GM10266 (cell line): ENCODE measurements at regions not wholly inside any gene's neighbourhood (a gene's known extent, or its start where the extent isn't known, plus 50 kb on each side); places are given as distances from the start of the nearest gene placed in this dataset.

Source experiments
- DNase-seq: peaks from one replicate; pipeline ENCODE4 v3.0.0; 2012; ENCODE audit errors: extremely low spot score
- TF ChIP-seq, protein P1 (sequence below): IDR thresholded peaks from 2 replicates; pipeline ENCODE4 v1.5.1; 2012; ENCODE audit warnings: mild to moderate bottlenecking, low read depth; ENCODE audit not compliant: control insufficient read depth, insufficient read depth; ENCODE audit errors: missing control alignments

GRCh38 chr15:37452498-37452897 lies 352.1 kb upstream of the MEIS2 start:
- DNase-seq: no peak
- TF ChIP-seq, protein P1, sequence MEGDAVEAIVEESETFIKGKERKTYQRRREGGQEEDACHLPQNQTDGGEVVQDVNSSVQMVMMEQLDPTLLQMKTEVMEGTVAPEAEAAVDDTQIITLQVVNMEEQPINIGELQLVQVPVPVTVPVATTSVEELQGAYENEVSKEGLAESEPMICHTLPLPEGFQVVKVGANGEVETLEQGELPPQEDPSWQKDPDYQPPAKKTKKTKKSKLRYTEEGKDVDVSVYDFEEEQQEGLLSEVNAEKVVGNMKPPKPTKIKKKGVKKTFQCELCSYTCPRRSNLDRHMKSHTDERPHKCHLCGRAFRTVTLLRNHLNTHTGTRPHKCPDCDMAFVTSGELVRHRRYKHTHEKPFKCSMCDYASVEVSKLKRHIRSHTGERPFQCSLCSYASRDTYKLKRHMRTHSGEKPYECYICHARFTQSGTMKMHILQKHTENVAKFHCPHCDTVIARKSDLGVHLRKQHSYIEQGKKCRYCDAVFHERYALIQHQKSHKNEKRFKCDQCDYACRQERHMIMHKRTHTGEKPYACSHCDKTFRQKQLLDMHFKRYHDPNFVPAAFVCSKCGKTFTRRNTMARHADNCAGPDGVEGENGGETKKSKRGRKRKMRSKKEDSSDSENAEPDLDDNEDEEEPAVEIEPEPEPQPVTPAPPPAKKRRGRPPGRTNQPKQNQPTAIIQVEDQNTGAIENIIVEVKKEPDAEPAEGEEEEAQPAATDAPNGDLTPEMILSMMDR: no peak

DNA sequence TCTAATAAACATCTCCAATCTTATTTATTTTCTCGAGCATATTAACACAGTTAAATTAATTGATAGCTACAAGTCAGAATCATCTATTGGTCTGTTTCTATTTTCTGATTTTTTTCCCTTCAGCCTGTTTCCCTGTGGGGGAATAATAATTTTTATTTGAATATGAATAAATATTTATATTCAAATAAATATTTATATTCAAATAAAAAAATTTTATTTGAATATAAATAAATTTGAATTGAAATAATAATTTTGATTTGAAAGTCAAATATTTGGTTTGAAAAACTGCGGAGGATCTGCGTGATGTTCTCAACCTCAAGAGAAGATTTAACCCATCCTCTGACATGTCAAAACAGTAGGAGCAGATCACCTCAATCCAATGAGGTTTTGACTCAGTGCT lies 380.1 kb upstream of the MEIS2 start:
- no peak for DNase-seq

GRCh38 chr15:37481126-37481525 lies 380.8 kb upstream of the MEIS2 start:
- no peak for DNase-seq
- TF ChIP-seq, protein P1: no peak

More for the DNA sequence above, 380.1 kb upstream of the MEIS2 start:
- TF ChIP-seq, protein P1: no peak

- TF ChIP-seq, protein P1: no peak
- no peak for DNase-seq
These were observed 383.4 kb upstream of the MEIS2 start for GRCh38 chr15:37483779-37484178.

DNA sequence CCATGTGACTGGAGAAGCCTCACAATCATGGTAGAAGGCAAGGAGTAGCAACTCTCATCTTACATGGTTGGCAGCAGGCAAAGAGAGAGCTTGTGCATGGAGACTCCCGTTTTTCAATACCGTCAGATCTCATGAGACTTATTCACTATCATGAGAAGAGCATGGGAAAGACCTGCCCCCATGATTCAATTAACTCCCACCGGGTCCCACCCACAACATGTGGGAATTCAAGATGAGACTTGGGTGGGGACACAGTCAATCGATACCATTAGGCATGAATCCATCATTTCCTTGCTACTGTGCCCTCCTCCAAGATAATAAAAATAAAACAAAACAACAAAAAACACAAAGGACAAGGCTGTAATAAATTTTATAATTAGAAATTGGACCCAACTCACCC lies 384.7 kb upstream of the MEIS2 start:
- DNase-seq: no peak
- TF ChIP-seq, protein P1: no peak

GRCh38 chr15:37490707-37491106 lies 390.4 kb upstream of the MEIS2 start:
- TF ChIP-seq, protein P1: no peak
- DNase-seq: no peak

GRCh38 chr15:37516621-37517020 lies 416.3 kb upstream of the MEIS2 start:
- DNase-seq: no peak
- TF ChIP-seq, protein P1: no peak
